Caco-2 (cell line): ENCODE measurements at regions not wholly inside any gene's neighbourhood (a gene's known extent, or its start where the extent isn't known, plus 50 kb on each side); places are given as distances from the start of the nearest gene placed in this dataset.
"Not testable (repeated sequence)": the region's sequence is repeated elsewhere in the genome, so short reads cannot be mapped to it uniquely, and the experiment has no call there.

Experiments
- BruUV-seq: library from RNA; stranded (reverse); fragments of 400-500 nt; replicated peaks from 2 replicates; lab custom pipeline; 2021; lab: Mats Ljungman, UMichigan
- CTCF ChIA-PET: fragments of 300-600 bp; sonication (Branson Sonifier 250); formaldehyde crosslinking; loops from one replicate; lab custom pipeline; 2022; ENCODE audit warnings: antibody characterized with exemption; lab: Charles Lee
- POLR2A ChIA-PET: fragments of 300-600 bp; sonication (Branson Sonifier 250); formaldehyde crosslinking; loops from one replicate; lab custom pipeline; 2022; ENCODE audit warnings: antibody characterized with exemption; lab: Charles Lee
- DNase-seq, 2 experiments: peaks; one replicate each; pipeline versions ENCODE4 v3.0.0 to v3.0.0-alpha.2; 2020 to 2022
- H3K27me3 ChIP-seq: replicated peaks from 2 replicates; pipeline ENCODE4 v1.6.0; 2011; ENCODE audit warnings: low read length; ENCODE audit not compliant: control insufficient read depth, insufficient read depth
- H3K36me3 ChIP-seq: 2 replicates; pipeline ENCODE4 v1.5.1; 2011; ENCODE audit warnings: low read length; ENCODE audit not compliant: control insufficient read depth, insufficient read depth
- H3K4me1 ChIP-seq: fragments of 250-450 bp; sonication (Bioruptor Pico); 2 replicates; pipeline ENCODE4 v1.5.1; 2020; ENCODE audit warnings: mild to moderate bottlenecking
- H3K4me3 ChIP-seq: 2 replicates; pipeline ENCODE4 v1.5.1; 2011; ENCODE audit warnings: low read depth, mild to moderate bottlenecking, control low read depth, low read length
- H3K9me3 ChIP-seq: fragments of 250-450 bp; sonication (Bioruptor Pico); 2 replicates; pipeline ENCODE4 v1.5.1; 2020; ENCODE audit warnings: mild to moderate bottlenecking, moderate library complexity
- H3K27ac Mint-ChIP-seq: one replicate; pipeline ENCODE4 v1.8.0; 2022; ENCODE audit warnings: mixed read lengths; ENCODE audit not compliant: unreplicated experiment
- H3K27me3 Mint-ChIP-seq: one replicate; pipeline ENCODE4 v1.8.0; 2022; ENCODE audit warnings: mixed read lengths; ENCODE audit not compliant: insufficient read depth, unreplicated experiment
- H3K36me3 Mint-ChIP-seq: one replicate; pipeline ENCODE4 v1.8.0; 2022; ENCODE audit warnings: mild to moderate bottlenecking, mixed read lengths; ENCODE audit not compliant: insufficient read depth, unreplicated experiment
- H3K4me1 Mint-ChIP-seq: one replicate; pipeline ENCODE4 v1.8.0; 2022; ENCODE audit warnings: low read depth, mixed read lengths; ENCODE audit not compliant: unreplicated experiment
- H3K4me3 Mint-ChIP-seq: one replicate; pipeline ENCODE4 v1.8.0; 2022; ENCODE audit warnings: mild to moderate bottlenecking, moderate library complexity, mixed read lengths; ENCODE audit not compliant: unreplicated experiment
- H3K9me3 Mint-ChIP-seq: one replicate; pipeline ENCODE4 v1.8.0; 2022; ENCODE audit warnings: mixed read lengths; ENCODE audit not compliant: unreplicated experiment
- CTCF ChIP-seq, 2 experiments: fragments of 200-600 bp in 1 of 2; IDR thresholded peaks; 1 replicate in 1 of 2; 2 replicates in 1 of 2; pipeline versions ENCODE4 v1.5.1 to v1.8.0; 2011 to 2022; ENCODE audit warnings: antibody characterized with exemption in 1 of 2, control low read depth in 1 of 2, inconsistent platforms in 1 of 2, low read depth in 1 of 2, low read length in 1 of 2, mild to moderate bottlenecking in 1 of 2, moderate library complexity in 1 of 2; ENCODE audit not compliant: insufficient read depth in 1 of 2, severe bottlenecking in 1 of 2, unreplicated experiment in 1 of 2
- intact Hi-C: fragments of 100-400 bp; cut with micrococcal nuclease; formaldehyde crosslinking; loops from one replicate; pipeline ENCODE4 v1.10.0; 2022; ENCODE audit not compliant: unreplicated experiment

- POLR2A ChIA-PET, result no interaction called here
- Mint-ChIP-seq H3K9me3 (peaks cover 10% of the 10 kb centered on the region), H3K27me3 (no peaks in the 10 kb centered on the region), H3K4me3 (no peak overlapping the region), H3K4me1 (no peaks in the 10 kb centered on the region), H3K36me3 (no peaks in the 10 kb centered on the region), H3K27ac (no peak overlapping the region)
- BruUV-seq, result no TSS peak
- no peaks in the 10 kb centered on the region for H3K4me1 ChIP-seq
- intact Hi-C loops, result no loop called here
- no peaks in the 10 kb centered on the region for H3K27me3 ChIP-seq
- TF ChIP-seq CTCF (IDR thresholded peaks at IDR 0.05; ENCODE audit: insufficient read depth in 1 of 2, low read depth in 1 of 2, low read length in 1 of 2, severe bottlenecking in 1 of 2, unreplicated experiment in 1 of 2), result no peak
- no peaks in the 10 kb centered on the region for H3K9me3 ChIP-seq
- no peak overlapping the region for H3K4me3 ChIP-seq
- H3K36me3 ChIP-seq, result no peaks in the 10 kb centered on the region
- CTCF ChIA-PET, result no interaction called here
- DNase-seq, result no peak
Observed at GRCh38 chr12:131232036-131232435, 278.3 kb downstream of the ADGRD1 start.

- H3K27me3 Mint-ChIP-seq, H3K4me3 ChIP-seq, POLR2A ChIA-PET, H3K36me3 Mint-ChIP-seq, H3K27ac Mint-ChIP-seq, DNase-seq, H3K4me3 Mint-ChIP-seq, CTCF ChIA-PET, H3K4me1 Mint-ChIP-seq, BruUV-seq, H3K36me3 ChIP-seq, H3K9me3 ChIP-seq, intact Hi-C loops, H3K4me1 ChIP-seq, H3K27me3 ChIP-seq, H3K9me3 Mint-ChIP-seq: not testable (repeated sequence)
Observed at GRCh38 chr12:131232872-131233271, 279.2 kb downstream of the ADGRD1 start.

GRCh38 chr12:131233850-131234789 lies 280.4 kb downstream of the ADGRD1 start:
- DNase-seq, H3K27me3 Mint-ChIP-seq, H3K4me3 Mint-ChIP-seq, H3K9me3 Mint-ChIP-seq, POLR2A ChIA-PET, H3K4me1 ChIP-seq, intact Hi-C loops, H3K27me3 ChIP-seq, H3K9me3 ChIP-seq, H3K4me3 ChIP-seq, H3K4me1 Mint-ChIP-seq, H3K36me3 ChIP-seq, CTCF ChIA-PET, H3K36me3 Mint-ChIP-seq, H3K27ac Mint-ChIP-seq, BruUV-seq: not testable (repeated sequence)

GRCh38 chr12:131234841-131235271 lies 281.1 kb downstream of the ADGRD1 start:
- BruUV-seq, POLR2A ChIA-PET, H3K4me1 ChIP-seq, intact Hi-C loops, H3K4me1 Mint-ChIP-seq, H3K27me3 ChIP-seq, H3K36me3 ChIP-seq, H3K4me3 Mint-ChIP-seq, H3K36me3 Mint-ChIP-seq, H3K9me3 ChIP-seq, H3K27me3 Mint-ChIP-seq, H3K27ac Mint-ChIP-seq, H3K9me3 Mint-ChIP-seq, CTCF ChIA-PET, H3K4me3 ChIP-seq: not testable (repeated sequence)
- peak; percentile 20 to 58 for DNase-seq
